IPS-18c (cell line): ENCODE measurements at regions not wholly inside any gene's neighbourhood (a gene's known extent, or its start where the extent isn't known, plus 50 kb on each side); places are given as distances from the start of the nearest gene placed in this dataset.

Source experiments
- H3K4me3 ChIP-seq: 2 replicates; pipeline ENCODE4 v1.7.0; 2013; ENCODE audit warnings: low read depth, mild to moderate bottlenecking, low read length, moderate library complexity; ENCODE audit not compliant: insufficient read depth
- H3K9me3 ChIP-seq: one replicate; pipeline ENCODE4 v1.6.1; 2013; ENCODE audit warnings: mild to moderate bottlenecking, low read length, moderate library complexity; ENCODE audit not compliant: control insufficient read depth, insufficient read depth

DNA sequence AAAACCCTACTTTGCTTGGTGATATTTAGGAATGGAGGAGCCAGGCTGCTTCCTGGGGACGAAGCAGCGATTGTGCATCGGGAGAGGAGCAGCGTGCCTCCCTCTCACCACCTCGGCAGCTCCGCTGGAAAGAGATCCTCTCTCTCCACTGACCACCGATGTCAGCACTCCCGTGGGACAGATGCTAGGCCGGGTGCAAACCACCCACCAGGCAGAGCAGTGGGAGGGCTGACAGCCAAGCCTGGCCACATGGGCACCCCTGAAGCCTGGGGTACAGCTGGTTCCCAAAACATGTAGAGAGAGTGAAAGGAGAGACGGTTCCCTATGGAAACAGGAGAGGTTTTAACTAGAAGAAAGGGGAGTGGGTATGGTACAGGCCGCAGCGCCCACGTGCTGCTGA is 220.0 kb downstream of the ANKRD60 start:
- no peak overlapping the region for H3K4me3 ChIP-seq
- H3K9me3 ChIP-seq = no peaks in the 10 kb centered on the region

- Histone ChIP-seq H3K9me3 (no peaks in the 10 kb centered on the region), H3K4me3 (no peak overlapping the region)
Measured at GRCh38 chr20:58007947-58008346, 220.5 kb downstream of the ANKRD60 start.

DNA sequence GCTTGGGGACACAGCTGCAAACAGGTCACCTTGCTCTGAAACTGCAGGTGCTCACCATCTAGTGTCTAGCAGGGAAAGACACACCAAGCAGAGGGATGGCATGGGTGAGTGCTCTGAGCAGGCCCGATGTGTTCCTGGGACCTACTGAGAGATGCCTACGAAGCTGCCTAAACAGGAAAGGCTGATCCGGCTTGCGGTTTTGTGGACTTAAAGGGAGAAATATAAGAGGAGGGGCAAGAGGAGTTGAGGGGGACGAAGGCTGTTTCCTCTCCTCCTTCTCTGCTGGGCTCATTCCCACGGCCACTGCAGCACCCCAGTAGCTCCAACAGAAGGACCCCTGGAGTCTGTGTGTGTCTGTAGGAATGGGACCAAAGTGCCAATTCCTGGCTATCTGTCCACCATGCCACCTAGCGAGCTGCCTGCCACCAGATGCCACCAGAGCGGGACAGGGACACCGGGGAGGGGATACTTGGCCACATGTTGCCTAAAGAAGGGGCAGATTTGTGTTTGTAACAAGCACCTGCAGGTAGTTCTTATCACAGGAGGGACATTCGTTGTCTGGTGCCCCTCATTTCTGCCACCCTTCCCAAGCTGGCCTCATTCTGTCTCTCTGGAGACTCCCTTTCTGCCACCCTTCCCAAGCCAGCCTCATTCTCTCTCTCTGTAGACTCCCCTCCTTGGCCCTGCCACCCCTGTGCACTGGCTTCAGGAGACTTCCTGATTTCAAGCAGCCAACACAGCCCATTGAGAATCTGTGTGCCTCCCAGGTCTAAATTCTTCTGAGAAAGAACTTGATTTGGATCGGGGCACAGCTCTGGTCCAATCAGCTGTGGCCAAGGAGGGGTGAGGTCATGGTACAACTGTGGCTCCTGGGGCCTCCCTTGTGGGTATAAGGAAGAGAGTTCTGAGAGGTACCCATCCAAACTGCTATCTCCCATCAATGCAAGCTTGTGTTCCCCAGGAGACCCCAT is 221.8 kb downstream of the ANKRD60 start:
- Histone ChIP-seq H3K9me3 (no peaks in the 10 kb centered on the region), H3K4me3 (no peak overlapping the region)

DNA sequence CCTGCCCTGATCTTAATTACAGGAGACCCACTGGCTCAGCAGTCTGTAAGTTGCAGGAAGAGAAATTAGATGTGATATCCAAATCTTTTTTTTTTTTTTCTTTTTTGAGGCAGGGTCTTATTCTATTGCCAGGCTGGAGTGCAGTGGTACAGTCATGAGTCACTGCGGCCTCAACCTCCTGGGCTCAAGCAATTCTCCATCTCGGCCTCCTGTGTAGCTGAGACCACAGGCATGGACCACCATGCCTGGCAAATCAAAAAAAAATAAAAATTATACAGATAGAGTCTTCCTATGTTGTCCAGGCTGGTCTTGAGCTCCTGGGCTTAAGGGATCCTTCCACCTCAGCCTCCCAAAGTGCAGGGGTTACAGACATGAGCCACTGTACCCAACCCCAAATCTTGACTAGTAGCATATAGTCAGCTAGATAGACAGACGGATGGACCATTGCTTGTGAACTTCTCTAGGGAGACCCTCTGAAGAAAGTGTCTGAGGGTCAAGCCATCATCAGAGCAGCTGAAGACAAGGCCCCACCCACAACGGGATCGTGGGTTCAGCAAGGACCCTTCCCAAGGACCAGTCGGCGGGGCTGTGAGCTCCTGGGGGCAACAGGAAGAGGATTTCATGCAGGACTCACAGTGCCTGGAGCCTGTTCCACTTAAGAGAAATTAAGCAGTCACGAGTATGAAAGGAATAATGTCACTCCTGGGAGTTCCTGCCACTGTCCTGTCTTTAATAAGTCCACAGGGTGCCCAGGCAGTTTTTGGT is 222.7 kb downstream of the ANKRD60 start:
- Histone ChIP-seq H3K4me3 (no peak overlapping the region), H3K9me3 (no peaks in the 10 kb centered on the region)

DNA sequence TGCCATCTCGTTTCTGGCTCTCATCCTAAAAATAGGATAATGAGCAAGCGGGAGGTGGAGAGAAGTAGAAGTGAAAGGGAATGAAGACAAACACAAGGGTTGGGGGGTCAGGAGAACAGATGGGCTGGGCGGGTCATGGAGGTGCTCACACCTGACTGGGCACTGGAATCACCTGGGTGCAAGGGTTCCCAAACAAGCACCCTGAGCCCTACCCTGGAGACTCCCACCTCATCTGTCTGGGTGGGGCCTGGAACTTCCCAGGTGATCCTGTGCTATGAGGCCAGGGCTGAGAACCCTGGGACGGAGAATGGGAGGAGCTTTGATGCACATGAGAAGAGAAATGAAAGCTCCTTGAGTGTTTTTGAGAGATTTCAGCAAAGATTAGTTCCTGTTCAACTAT is 223.6 kb downstream of the ANKRD60 start:
- no peak overlapping the region for H3K4me3 ChIP-seq
- no peaks in the 10 kb centered on the region for H3K9me3 ChIP-seq

GRCh38 chr20:58004146-58004545 is 224.3 kb downstream of the ANKRD60 start:
- no peaks in the 10 kb centered on the region for H3K9me3 ChIP-seq

GRCh38 chr20:58003525-58003924 is 224.9 kb downstream of the ANKRD60 start:
- no peak overlapping the region for H3K4me3 ChIP-seq
- no peaks in the 10 kb centered on the region for H3K9me3 ChIP-seq

More at GRCh38 chr20:58004146-58004545, 224.3 kb downstream of the ANKRD60 start:
- no peak overlapping the region for H3K4me3 ChIP-seq

GRCh38 chr20:58002901-58003300 is 225.6 kb downstream of the ANKRD60 start:
- no peak overlapping the region for H3K4me3 ChIP-seq
- H3K9me3 ChIP-seq = no peaks in the 10 kb centered on the region

- Histone ChIP-seq H3K4me3 (no peak overlapping the region), H3K9me3 (no peaks in the 10 kb centered on the region)
Measured at GRCh38 chr20:58001946-58002345, 226.5 kb downstream of the ANKRD60 start.

GRCh38 chr20:58001381-58001780 is 227.1 kb downstream of the ANKRD60 start:
- no peaks in the 10 kb centered on the region for H3K9me3 ChIP-seq
- H3K4me3 ChIP-seq = no peak overlapping the region

- H3K9me3 ChIP-seq = no peaks in the 10 kb centered on the region
- no peak overlapping the region for H3K4me3 ChIP-seq
Measured at GRCh38 chr20:58000861-58001260, 227.6 kb downstream of the ANKRD60 start.

- Histone ChIP-seq H3K4me3 (no peak overlapping the region), H3K9me3 (no peaks in the 10 kb centered on the region)
Measured at GRCh38 chr20:57999465-58000111, 228.9 kb downstream of the ANKRD60 start.

DNA sequence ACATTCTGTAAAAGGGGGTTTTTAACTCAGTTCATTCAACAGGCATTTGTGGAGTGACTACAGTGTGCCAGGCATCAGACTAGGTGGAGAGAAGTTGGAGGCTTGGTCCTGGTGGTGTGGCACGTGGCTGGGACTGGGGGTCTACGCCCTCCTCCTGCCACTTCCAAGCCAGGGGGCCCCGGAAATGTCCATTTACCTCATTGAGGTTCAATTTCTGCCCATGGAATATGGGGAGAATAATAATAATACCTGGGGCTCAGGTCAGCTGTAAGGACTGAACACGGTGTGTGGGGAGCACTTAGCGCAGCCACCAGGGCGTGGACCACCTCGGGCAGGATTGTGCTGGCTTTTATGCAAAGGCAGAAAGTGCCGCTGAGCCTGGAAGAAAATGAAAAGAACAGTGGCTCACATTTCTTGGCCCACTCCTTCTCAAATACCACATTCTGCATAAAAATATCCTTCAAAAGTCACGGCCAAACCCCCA is 229.4 kb downstream of the ANKRD60 start:
- no peak overlapping the region for H3K4me3 ChIP-seq

GRCh38 chr20:57998276-57998675 is 230.2 kb downstream of the ANKRD60 start:
- Histone ChIP-seq H3K9me3 (no peaks in the 10 kb centered on the region), H3K4me3 (no peak overlapping the region)

More for the DNA sequence above, 229.4 kb downstream of the ANKRD60 start:
- no peaks in the 10 kb centered on the region for H3K9me3 ChIP-seq

DNA sequence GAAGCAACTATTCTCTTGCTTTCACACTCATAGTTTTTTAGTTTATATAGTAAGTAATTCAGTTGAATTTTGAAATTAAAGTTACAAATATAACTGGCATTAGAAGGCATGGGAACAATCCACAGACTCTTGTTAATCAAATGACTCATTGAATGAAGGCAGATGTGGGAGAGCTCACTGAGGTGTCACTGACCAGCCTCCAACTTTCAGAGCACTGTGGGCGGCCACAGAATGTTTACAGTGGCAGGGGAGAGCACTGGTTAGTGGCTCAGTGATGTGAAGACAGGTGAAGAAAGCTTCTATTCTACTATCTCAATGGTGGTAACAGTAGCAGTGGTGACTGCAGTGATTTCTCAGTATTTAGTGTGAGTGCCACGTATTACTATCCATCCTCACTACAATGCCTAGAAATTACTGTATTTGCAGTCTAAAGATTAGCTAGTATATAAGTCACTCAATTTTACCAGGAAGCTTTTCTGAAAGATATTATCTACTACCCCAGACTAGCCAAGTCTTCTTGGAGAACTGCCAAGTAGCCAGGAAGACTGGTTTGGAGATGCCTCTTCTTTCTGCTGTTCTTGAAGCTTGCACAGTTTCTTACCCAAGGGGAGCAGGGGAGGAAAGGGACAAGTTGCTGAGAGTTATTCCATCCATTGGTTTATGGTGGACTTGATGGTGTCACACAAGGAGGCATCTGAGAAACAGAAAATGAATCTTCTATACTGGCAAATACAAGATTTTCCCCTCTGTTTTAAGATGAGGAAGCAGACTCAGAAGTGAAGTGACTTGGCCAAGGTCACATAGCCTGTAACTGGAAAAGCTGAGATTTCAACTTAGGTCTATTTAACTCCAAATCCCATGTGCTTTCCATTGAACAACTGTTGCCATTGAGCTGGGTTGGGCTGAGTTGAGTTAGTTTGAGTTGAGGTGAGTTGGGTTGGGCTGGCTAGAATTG is 231.2 kb downstream of the ANKRD60 start:
- Histone ChIP-seq H3K9me3 (no peaks in the 10 kb centered on the region), H3K4me3 (no peak overlapping the region)

- Histone ChIP-seq H3K4me3 (no peak overlapping the region), H3K9me3 (no peaks in the 10 kb centered on the region)
Measured at GRCh38 chr20:57996465-57996864, 232.0 kb downstream of the ANKRD60 start.
